ENCODE measurements at regions not wholly inside any gene's neighbourhood (a gene's known extent, or its start where the extent isn't known, plus 50 kb on each side); places are given as distances from the start of the nearest gene placed in this dataset.

GRCh38 chr14:87638196-87638595 is 354.8 kb downstream of the GALC start:
- Histone ChIP-seq H3K79me2 (ENCODE audit: insufficient read depth, low read length) (no peaks in the 10 kb centered on the region), H2AFZ (ENCODE audit: low read depth, low read length) (no peak overlapping the region), H3K4me3 (ENCODE audit: low read depth in 1 of 2, low read length in 2 of 2) (no peak overlapping the region), H3K4me2 (ENCODE audit: insufficient read depth, low read length) (no peak overlapping the region), H3K4me1 (ENCODE audit: insufficient read depth, low read length) (no peaks in the 10 kb centered on the region), H3K9me3 (ENCODE audit: insufficient read depth, low read length, severe bottlenecking) (no peaks in the 10 kb centered on the region), H4K20me1 (ENCODE audit: insufficient read depth, low read length) (no peaks in the 10 kb centered on the region), H3K36me3 (ENCODE audit: insufficient read depth, low read length) (no peaks in the 10 kb centered on the region), H3K27me3 (ENCODE audit: insufficient read depth, low read length, poor library complexity) (no peaks in the 10 kb centered on the region), H3K27ac (ENCODE audit: low read length) (no peak overlapping the region), H3K9ac (ENCODE audit: low read depth, low read length) (no peak overlapping the region)
- no peak for DNase-seq
- ATAC-seq (ENCODE audit: insufficient read depth, low read depth), result no peak
- TF ChIP-seq EZH2 (IDR thresholded peaks at IDR 0.05; ENCODE audit: borderline replicate concordance, low read depth, low read length, severe bottlenecking) (no peak), CTCF (IDR thresholded peaks at IDR 0.05; ENCODE audit: borderline replicate concordance, extremely low read depth, low read length, poor library complexity, severe bottlenecking) (no peak)

GRCh38 chr14:87635442-87635841 is 357.5 kb downstream of the GALC start:
- Histone ChIP-seq H4K20me1 (ENCODE audit: insufficient read depth, low read length) (no peaks in the 10 kb centered on the region), H3K9me3 (ENCODE audit: insufficient read depth, low read length, severe bottlenecking) (no peaks in the 10 kb centered on the region), H3K9ac (ENCODE audit: low read depth, low read length) (no peak overlapping the region), H3K79me2 (ENCODE audit: insufficient read depth, low read length) (no peaks in the 10 kb centered on the region), H3K36me3 (ENCODE audit: insufficient read depth, low read length) (no peaks in the 10 kb centered on the region), H3K27me3 (ENCODE audit: insufficient read depth, low read length, poor library complexity) (no peaks in the 10 kb centered on the region), H3K4me1 (ENCODE audit: insufficient read depth, low read length) (no peaks in the 10 kb centered on the region), H3K27ac (ENCODE audit: low read length) (no peak overlapping the region), H2AFZ (ENCODE audit: low read depth, low read length) (no peak overlapping the region), H3K4me3 (ENCODE audit: low read depth in 1 of 2, low read length in 2 of 2) (no peak overlapping the region), H3K4me2 (ENCODE audit: insufficient read depth, low read length) (no peak overlapping the region)
- TF ChIP-seq CTCF (IDR thresholded peaks at IDR 0.05; ENCODE audit: borderline replicate concordance, extremely low read depth, low read length, poor library complexity, severe bottlenecking) (no peak), EZH2 (IDR thresholded peaks at IDR 0.05; ENCODE audit: borderline replicate concordance, low read depth, low read length, severe bottlenecking) (no peak)
- DNase-seq (no peak), ATAC-seq (ENCODE audit: insufficient read depth, low read depth) (no peak)

GRCh38 chr14:87632796-87633195 is 360.2 kb downstream of the GALC start:
- H3K36me3 ChIP-seq (ENCODE audit: insufficient read depth, low read length), result no peaks in the 10 kb centered on the region
- H3K9ac ChIP-seq (ENCODE audit: low read depth, low read length), result no peak overlapping the region
- ATAC-seq (ENCODE audit: insufficient read depth, low read depth) (no peak), DNase-seq (no peak)
- no peaks in the 10 kb centered on the region for H3K4me1 ChIP-seq (ENCODE audit: insufficient read depth, low read length)
- no peaks in the 10 kb centered on the region for H3K79me2 ChIP-seq (ENCODE audit: insufficient read depth, low read length)
- H3K4me3 ChIP-seq (ENCODE audit: low read depth in 1 of 2, low read length in 2 of 2), result no peak overlapping the region
- no peaks in the 10 kb centered on the region for H3K9me3 ChIP-seq (ENCODE audit: insufficient read depth, low read length, severe bottlenecking)
- no peak overlapping the region for H2AFZ ChIP-seq (ENCODE audit: low read depth, low read length)
- H3K4me2 ChIP-seq (ENCODE audit: insufficient read depth, low read length), result no peak overlapping the region
- H4K20me1 ChIP-seq (ENCODE audit: insufficient read depth, low read length), result no peaks in the 10 kb centered on the region
- no peaks in the 10 kb centered on the region for H3K27me3 ChIP-seq (ENCODE audit: insufficient read depth, low read length, poor library complexity)
- no peak for TF ChIP-seq CTCF (IDR thresholded peaks at IDR 0.05; ENCODE audit: borderline replicate concordance, extremely low read depth, low read length, poor library complexity, severe bottlenecking)
- no peak for TF ChIP-seq EZH2 (IDR thresholded peaks at IDR 0.05; ENCODE audit: borderline replicate concordance, low read depth, low read length, severe bottlenecking)
- no peak overlapping the region for H3K27ac ChIP-seq (ENCODE audit: low read length)

- Histone ChIP-seq H3K27me3 (ENCODE audit: insufficient read depth, low read length, poor library complexity) (no peaks in the 10 kb centered on the region), H3K4me3 (ENCODE audit: low read depth in 1 of 2, low read length in 2 of 2) (no peak overlapping the region), H2AFZ (ENCODE audit: low read depth, low read length) (no peak overlapping the region), H4K20me1 (ENCODE audit: insufficient read depth, low read length) (no peaks in the 10 kb centered on the region), H3K4me2 (ENCODE audit: insufficient read depth, low read length) (no peak overlapping the region), H3K36me3 (ENCODE audit: insufficient read depth, low read length) (no peaks in the 10 kb centered on the region), H3K4me1 (ENCODE audit: insufficient read depth, low read length) (no peaks in the 10 kb centered on the region), H3K79me2 (ENCODE audit: insufficient read depth, low read length) (no peaks in the 10 kb centered on the region), H3K9me3 (ENCODE audit: insufficient read depth, low read length, severe bottlenecking) (no peaks in the 10 kb centered on the region), H3K9ac (ENCODE audit: low read depth, low read length) (no peak overlapping the region), H3K27ac (ENCODE audit: low read length) (no peak overlapping the region)
- no peak for ATAC-seq (ENCODE audit: insufficient read depth, low read depth)
- TF ChIP-seq EZH2 (IDR thresholded peaks at IDR 0.05; ENCODE audit: borderline replicate concordance, low read depth, low read length, severe bottlenecking), result no peak
- TF ChIP-seq CTCF (IDR thresholded peaks at IDR 0.05; ENCODE audit: borderline replicate concordance, extremely low read depth, low read length, poor library complexity, severe bottlenecking), result no peak
- DNase-seq, result no peak
Measured at GRCh38 chr14:87630846-87631245, 362.1 kb downstream of the GALC start.
